ENCODE measurements at regions not wholly inside any gene's neighbourhood (a gene's known extent, or its start where the extent isn't known, plus 50 kb on each side); places are given as distances from the start of the nearest gene placed in this dataset.

GRCh38 chr1:199336745-199337640 lies 690.5 kb upstream of the NR5A2 start:
- H3K4me3 ChIP-seq (ENCODE audit: low read length) = no peak overlapping the region
- no peak for TF ChIP-seq ZNF274 (IDR thresholded peaks at IDR 0.05; ENCODE audit: low read depth, low read length)

- H3K4me3 ChIP-seq (ENCODE audit: low read length) = no peak overlapping the region
- no peak for TF ChIP-seq ZNF274 (IDR thresholded peaks at IDR 0.05; ENCODE audit: low read depth, low read length)
Observed at GRCh38 chr1:199338760-199339159, 688.8 kb upstream of the NR5A2 start.

GRCh38 chr1:199352351-199352750 lies 675.2 kb upstream of the NR5A2 start:
- no peak for TF ChIP-seq ZNF274 (IDR thresholded peaks at IDR 0.05; ENCODE audit: low read depth, low read length)
- no peak overlapping the region for H3K4me3 ChIP-seq (ENCODE audit: low read length)

GRCh38 chr1:199353906-199354305 lies 673.6 kb upstream of the NR5A2 start:
- no peak overlapping the region for H3K4me3 ChIP-seq (ENCODE audit: low read length)
- TF ChIP-seq ZNF274 (IDR thresholded peaks at IDR 0.05; ENCODE audit: low read depth, low read length) = no peak

- no peak for TF ChIP-seq ZNF274 (IDR thresholded peaks at IDR 0.05; ENCODE audit: low read depth, low read length)
Observed at GRCh38 chr1:199356561-199356960, 670.9 kb upstream of the NR5A2 start.

GRCh38 chr1:199357599-199357998 lies 669.9 kb upstream of the NR5A2 start:
- TF ChIP-seq ZNF274 (IDR thresholded peaks at IDR 0.05; ENCODE audit: low read depth, low read length) = no peak
- no peak overlapping the region for H3K4me3 ChIP-seq (ENCODE audit: low read length)

More at GRCh38 chr1:199356561-199356960, 670.9 kb upstream of the NR5A2 start:
- no peak overlapping the region for H3K4me3 ChIP-seq (ENCODE audit: low read length)

- TF ChIP-seq ZNF274 (IDR thresholded peaks at IDR 0.05; ENCODE audit: low read depth, low read length) = no peak
Observed at GRCh38 chr1:199362996-199363395, 664.5 kb upstream of the NR5A2 start.

GRCh38 chr1:199373139-199373538 lies 654.4 kb upstream of the NR5A2 start:
- no peak overlapping the region for H3K4me3 ChIP-seq (ENCODE audit: low read length)
- no peak for TF ChIP-seq ZNF274 (IDR thresholded peaks at IDR 0.05; ENCODE audit: low read depth, low read length)

More at GRCh38 chr1:199362996-199363395, 664.5 kb upstream of the NR5A2 start:
- H3K4me3 ChIP-seq (ENCODE audit: low read length) = no peak overlapping the region

GRCh38 chr1:199377211-199377610 lies 650.3 kb upstream of the NR5A2 start:
- no peak overlapping the region for H3K4me3 ChIP-seq (ENCODE audit: low read length)
- no peak for TF ChIP-seq ZNF274 (IDR thresholded peaks at IDR 0.05; ENCODE audit: low read depth, low read length)

GRCh38 chr1:199383793-199384192 lies 643.7 kb upstream of the NR5A2 start:
- no peak overlapping the region for H3K4me3 ChIP-seq (ENCODE audit: low read length)
- TF ChIP-seq ZNF274 (IDR thresholded peaks at IDR 0.05; ENCODE audit: low read depth, low read length) = no peak

GRCh38 chr1:199394856-199395255 lies 632.7 kb upstream of the NR5A2 start:
- TF ChIP-seq ZNF274 (IDR thresholded peaks at IDR 0.05; ENCODE audit: low read depth, low read length) = no peak
- H3K4me3 ChIP-seq (ENCODE audit: low read length) = no peak overlapping the region

- H3K4me3 ChIP-seq (ENCODE audit: low read length) = no peak overlapping the region
- TF ChIP-seq ZNF274 (IDR thresholded peaks at IDR 0.05; ENCODE audit: low read depth, low read length) = no peak
Observed at GRCh38 chr1:199396456-199396855, 631.1 kb upstream of the NR5A2 start.

GRCh38 chr1:199399996-199400724 lies 627.4 kb upstream of the NR5A2 start:
- TF ChIP-seq ZNF274 (IDR thresholded peaks at IDR 0.05; ENCODE audit: low read depth, low read length) = no peak

GRCh38 chr1:199403531-199404116 lies 623.9 kb upstream of the NR5A2 start:
- no peak for TF ChIP-seq ZNF274 (IDR thresholded peaks at IDR 0.05; ENCODE audit: low read depth, low read length)
- H3K4me3 ChIP-seq (ENCODE audit: low read length) = no peak overlapping the region

More at GRCh38 chr1:199399996-199400724, 627.4 kb upstream of the NR5A2 start:
- no peak overlapping the region for H3K4me3 ChIP-seq (ENCODE audit: low read length)

Measured in GM08714 (cell line).